SJCRH30 (cell line): ENCODE measurements at regions not wholly inside any gene's neighbourhood (a gene's known extent, or its start where the extent isn't known, plus 50 kb on each side); places are given as distances from the start of the nearest gene placed in this dataset.

Experiments used
- DNase-seq, 2 experiments: peaks; one replicate each; pipeline ENCODE4 v3.0.0-alpha.2; 2015 to 2020
- H3K27ac ChIP-seq: fragments of 250-450 bp; sonication (Bioruptor Pico); 2 replicates; pipeline ENCODE4 v1.5.1; 2020; ENCODE audit warnings: mild to moderate bottlenecking, moderate library complexity
- H3K27me3 ChIP-seq: fragments of 250-450 bp; sonication (Bioruptor Pico); 2 replicates; pipeline ENCODE4 v1.5.1; 2020; ENCODE audit warnings: mild to moderate bottlenecking, moderate library complexity
- H3K36me3 ChIP-seq: fragments of 250-450 bp; sonication (Bioruptor Pico); 2 replicates; pipeline ENCODE4 v1.5.1; 2020; ENCODE audit warnings: mild to moderate bottlenecking, moderate library complexity
- H3K4me1 ChIP-seq: fragments of 250-450 bp; sonication (Bioruptor Pico); 2 replicates; pipeline ENCODE4 v1.5.1; 2020; ENCODE audit warnings: mild to moderate bottlenecking, moderate library complexity
- H3K4me3 ChIP-seq: fragments of 250-450 bp; sonication (Bioruptor Pico); 2 replicates; pipeline ENCODE4 v1.5.1; 2020; ENCODE audit warnings: mild to moderate bottlenecking, moderate library complexity
- H3K9me3 ChIP-seq: fragments of 250-450 bp; sonication (Bioruptor Pico); replicated peaks from 2 replicates; pipeline ENCODE4 v1.5.1; 2020; ENCODE audit warnings: mild to moderate bottlenecking, moderate library complexity

DNA sequence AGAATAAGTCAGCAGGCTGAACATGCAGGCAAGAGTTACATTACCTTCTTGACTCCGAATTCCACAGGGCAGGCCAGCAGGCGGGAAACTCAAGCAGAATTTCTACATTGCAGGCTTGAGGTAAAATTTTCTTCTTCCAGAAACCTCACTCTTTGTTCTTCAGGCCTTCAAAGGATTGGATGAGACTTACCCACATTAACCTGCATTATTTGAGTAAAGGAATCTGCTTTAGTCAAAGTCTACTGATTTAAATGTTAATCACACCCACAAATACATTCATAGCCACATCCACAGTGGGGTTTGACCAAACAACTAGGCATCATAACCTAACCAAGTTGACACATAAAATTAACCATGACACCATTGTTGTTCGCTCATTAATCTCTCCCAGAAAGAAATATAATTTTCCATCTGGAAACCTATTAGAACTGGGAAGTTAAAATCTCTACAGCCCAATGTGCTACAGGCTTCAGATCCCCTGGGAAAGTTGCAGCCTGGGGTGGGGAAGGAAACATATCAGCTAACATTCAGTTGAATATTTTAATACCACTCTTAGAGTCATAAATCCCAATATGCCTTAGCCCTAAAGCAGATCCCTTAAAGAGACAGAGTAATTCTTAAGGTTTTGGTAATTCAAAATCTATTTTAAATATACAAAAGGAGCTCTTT, 468.2 kb upstream of the TNP1 start:
- peaks cover 31% of the 10 kb centered on the region for H3K4me1 ChIP-seq
- H3K27me3 ChIP-seq = no peaks in the 10 kb centered on the region
- no peaks in the 10 kb centered on the region for H3K9me3 ChIP-seq
- no peak overlapping the region for H3K4me3 ChIP-seq
- no peaks in the 10 kb centered on the region for H3K36me3 ChIP-seq
- no peak overlapping the region for H3K27ac ChIP-seq
- DNase-seq = no peak

DNA sequence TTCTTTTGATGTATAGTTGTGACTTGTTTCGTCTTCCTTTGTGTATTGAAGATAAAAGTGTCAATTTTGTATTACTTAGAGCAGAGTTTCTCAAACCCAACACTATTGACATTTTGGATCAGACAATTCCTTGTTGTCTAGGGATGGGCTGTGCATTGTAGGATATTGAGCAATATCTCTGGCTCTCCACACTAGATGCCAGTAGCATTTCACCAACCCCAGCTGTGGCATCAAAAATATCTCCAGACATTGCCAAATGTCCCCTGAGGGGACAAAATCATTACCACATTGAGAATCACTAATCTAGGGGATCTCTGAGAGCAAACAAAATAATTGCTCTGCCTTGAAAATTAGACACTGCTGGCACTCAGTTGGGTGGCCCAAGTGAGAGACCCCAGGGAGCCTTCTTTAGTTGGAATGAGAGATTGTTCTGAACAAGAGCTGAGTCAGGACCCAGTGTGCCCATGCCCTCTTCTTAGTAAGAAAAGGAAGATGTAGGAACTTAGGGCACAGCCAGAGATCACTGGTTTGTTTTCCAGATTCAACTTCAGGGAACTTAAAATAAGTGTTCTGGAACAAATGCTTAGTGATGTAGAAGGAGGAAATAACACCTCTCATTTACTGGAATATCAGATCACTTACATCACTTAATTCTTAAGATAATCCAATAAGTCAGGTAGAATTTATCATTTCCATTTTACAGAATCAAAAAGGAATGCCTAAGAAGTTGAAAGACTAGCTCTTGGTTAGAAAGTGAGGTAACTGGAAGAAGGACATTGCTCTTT, 466.6 kb upstream of the TNP1 start:
- H3K27ac ChIP-seq = peak overlapping the region; percentile 2; the same call in 1 of the 2 replicates
- no peaks in the 10 kb centered on the region for H3K9me3 ChIP-seq
- H3K36me3 ChIP-seq = no peaks in the 10 kb centered on the region
- no peak overlapping the region for H3K4me3 ChIP-seq
- no peaks in the 10 kb centered on the region for H3K27me3 ChIP-seq
- H3K4me1 ChIP-seq = peaks cover 21% of the 10 kb centered on the region
- peak in 1 of 2 experiments; percentile 40 for DNase-seq

DNA sequence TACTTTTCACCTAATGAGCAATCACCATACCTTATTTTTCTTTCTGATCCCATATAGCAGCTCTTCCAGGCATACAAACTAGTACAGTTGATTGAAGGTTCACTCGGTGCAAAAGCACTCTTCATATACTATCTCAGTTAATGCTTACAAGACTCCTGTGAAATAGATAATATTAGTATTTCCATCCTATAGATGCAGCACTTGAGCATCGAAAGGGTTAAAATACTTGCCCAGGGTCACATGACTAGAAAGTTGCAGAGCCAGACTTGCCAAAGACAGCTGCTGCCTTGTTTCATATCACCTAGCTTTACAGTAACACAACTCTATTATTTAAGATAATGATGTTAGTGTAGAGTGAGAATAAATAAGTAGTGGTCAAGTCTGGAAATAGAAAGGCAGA, 466.0 kb upstream of the TNP1 start:
- Histone ChIP-seq H3K27me3 (no peaks in the 10 kb centered on the region), H3K27ac (peak overlapping the region; percentile 2; the same call in 1 of the 2 replicates), H3K36me3 (no peaks in the 10 kb centered on the region), H3K4me1 (peaks cover 15% of the 10 kb centered on the region), H3K9me3 (no peaks in the 10 kb centered on the region), H3K4me3 (no peak overlapping the region)
- peak; percentile 26 to 59 for DNase-seq

DNA sequence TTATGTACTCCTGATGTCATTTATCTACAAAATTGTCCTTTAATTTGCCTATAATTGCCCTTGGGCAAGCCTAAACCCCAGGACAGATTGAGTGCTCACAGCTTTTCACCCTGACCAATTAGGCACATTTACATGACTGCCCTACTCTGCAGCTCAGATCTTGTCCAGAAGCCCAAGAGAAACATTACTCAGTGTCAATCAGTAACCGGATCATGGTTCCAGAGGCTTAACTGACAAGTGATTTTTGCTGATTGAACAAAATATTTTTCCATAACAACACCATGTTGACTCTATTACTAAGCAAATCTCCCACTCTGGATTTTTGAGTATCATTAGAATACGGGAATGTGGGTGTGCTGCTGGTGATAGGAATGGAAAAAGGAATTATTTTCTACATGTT, 465.4 kb upstream of the TNP1 start:
- H3K9me3 ChIP-seq = no peaks in the 10 kb centered on the region
- DNase-seq = no peak
- H3K4me1 ChIP-seq = peaks cover 15% of the 10 kb centered on the region
- H3K27ac ChIP-seq = no peak overlapping the region
- H3K27me3 ChIP-seq = no peaks in the 10 kb centered on the region
- no peaks in the 10 kb centered on the region for H3K36me3 ChIP-seq
- no peak overlapping the region for H3K4me3 ChIP-seq

DNA sequence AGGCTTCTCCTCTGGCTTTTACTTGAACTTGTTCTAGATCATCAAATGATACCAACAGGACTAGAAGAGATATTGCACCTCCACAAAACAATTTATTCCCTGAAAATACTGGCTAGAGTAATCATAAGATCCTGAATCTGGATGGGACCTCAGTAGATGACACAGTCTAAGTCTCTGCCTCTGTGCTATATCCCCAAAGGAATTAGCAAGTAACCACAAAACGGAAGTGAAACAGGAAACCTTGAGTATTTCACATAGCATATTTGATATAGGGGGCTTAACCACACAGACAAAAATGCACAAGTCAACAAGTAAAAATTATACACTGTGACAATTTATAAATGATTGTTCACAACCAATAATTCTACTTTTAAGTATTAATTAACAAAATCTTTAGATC, 456.9 kb upstream of the TNP1 start:
- no peak overlapping the region for H3K4me3 ChIP-seq
- H3K4me1 ChIP-seq = peaks cover 17% of the 10 kb centered on the region
- H3K9me3 ChIP-seq = 0 out of 2 replicates have a peak, but pooled peaks cover 8% of the 10 kb centered on the region
- H3K36me3 ChIP-seq = no peaks in the 10 kb centered on the region
- H3K27me3 ChIP-seq = no peaks in the 10 kb centered on the region
- no peak overlapping the region for H3K27ac ChIP-seq
- DNase-seq = peak in 1 of 2 experiments; percentile 75

DNA sequence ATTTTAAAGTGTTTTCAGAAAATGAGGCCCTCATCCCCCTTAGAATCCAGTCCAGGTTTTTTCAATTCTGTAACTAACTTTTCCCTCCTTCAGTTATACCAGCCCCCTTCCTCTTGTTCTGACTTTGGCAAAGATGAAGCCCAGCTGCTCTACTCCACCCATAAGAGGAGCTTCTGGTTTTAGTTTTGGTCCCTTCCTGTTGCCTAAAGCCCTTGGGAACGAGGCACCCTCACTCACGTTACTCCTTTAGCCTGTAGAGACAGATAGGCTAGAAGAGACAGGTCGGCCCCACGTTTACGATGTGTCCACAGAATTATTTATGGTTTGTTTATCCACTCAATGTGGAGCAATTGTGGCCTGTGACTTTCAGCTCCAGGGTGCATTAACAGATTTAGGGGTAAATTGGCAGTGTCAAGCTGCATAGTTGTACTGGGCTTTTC, 454.2 kb upstream of the TNP1 start:
- peak; percentile 20 to 42 for DNase-seq
- Histone ChIP-seq H3K27ac (no peak overlapping the region), H3K4me3 (no peak overlapping the region), H3K36me3 (no peaks in the 10 kb centered on the region), H3K9me3 (0 out of 2 replicates have a peak, but pooled peaks cover 8% of the 10 kb centered on the region), H3K4me1 (peaks cover 17% of the 10 kb centered on the region), H3K27me3 (no peaks in the 10 kb centered on the region)

DNA sequence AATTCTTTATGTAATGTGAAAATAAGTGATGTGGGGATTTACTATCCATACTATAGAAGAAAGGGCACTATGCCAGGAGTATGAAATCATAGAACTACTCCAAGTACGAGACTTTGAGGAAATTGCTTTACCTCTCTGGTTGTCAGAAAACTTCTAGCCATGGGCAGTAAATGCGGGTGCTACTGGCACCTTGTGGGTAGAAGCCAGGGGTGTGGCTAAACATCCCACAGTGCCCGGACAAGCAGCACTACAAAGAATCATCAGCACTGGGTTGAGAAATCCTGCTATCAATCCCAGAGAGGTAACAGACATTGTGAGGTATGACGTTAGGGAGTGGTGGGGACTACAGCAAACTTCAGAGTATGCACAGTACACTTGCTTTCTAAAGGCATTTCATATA, 453.5 kb upstream of the TNP1 start:
- 0 out of 2 replicates have a peak, but pooled peaks cover 8% of the 10 kb centered on the region for H3K9me3 ChIP-seq
- peaks cover 17% of the 10 kb centered on the region for H3K4me1 ChIP-seq
- H3K4me3 ChIP-seq = no peak overlapping the region
- no peak overlapping the region for H3K27ac ChIP-seq
- H3K27me3 ChIP-seq = no peaks in the 10 kb centered on the region
- DNase-seq = no peak
- no peaks in the 10 kb centered on the region for H3K36me3 ChIP-seq

DNA sequence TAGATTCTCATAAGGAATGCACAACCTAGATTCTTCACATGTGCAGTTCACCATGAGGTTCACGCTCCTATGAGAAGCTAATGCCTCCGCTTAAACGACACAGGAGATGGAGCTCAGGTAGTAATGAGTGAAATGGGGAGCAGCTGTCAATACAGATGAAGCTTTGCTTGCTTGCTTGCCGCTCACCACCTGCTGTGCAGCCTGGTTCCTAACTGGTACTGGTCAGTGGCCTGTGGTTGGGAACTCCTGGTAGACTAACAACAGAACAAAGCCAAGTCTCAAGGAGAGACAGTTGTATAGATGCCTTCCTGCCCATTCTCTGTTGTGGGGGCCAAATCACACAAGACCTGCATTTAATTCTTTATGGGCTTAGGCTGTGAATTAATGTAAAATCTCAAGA, 449.2 kb upstream of the TNP1 start:
- H3K27me3 ChIP-seq = no peaks in the 10 kb centered on the region
- no peak for DNase-seq
- no peak overlapping the region for H3K4me3 ChIP-seq
- H3K36me3 ChIP-seq = no peaks in the 10 kb centered on the region; the same call in none of the 2 replicates
- no peaks in the 10 kb centered on the region for H3K9me3 ChIP-seq
- H3K27ac ChIP-seq = no peak overlapping the region
- peaks cover under 1% of the 10 kb centered on the region; the same call in 1 of the 2 replicates for H3K4me1 ChIP-seq

DNA sequence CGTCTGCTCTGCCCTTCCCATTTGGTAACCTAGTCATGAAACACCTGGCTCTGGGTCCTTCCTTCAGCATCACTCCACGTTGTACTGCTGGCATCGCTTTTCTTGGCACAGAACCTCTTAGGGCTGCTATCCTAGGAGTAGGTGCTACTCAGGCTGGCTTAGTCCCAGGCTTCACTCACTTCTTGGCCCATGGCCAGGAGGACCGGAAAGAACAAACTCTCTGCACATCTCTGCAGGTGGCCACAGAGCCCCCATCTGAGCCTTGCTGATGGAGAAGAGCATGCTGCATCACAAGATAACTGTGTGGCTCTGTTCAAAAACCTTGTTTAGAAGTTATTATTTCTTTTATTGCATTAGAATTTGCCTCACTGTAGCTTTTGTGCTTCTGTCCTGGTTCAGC, 447.2 kb upstream of the TNP1 start:
- no peaks in the 10 kb centered on the region for H3K4me1 ChIP-seq
- H3K36me3 ChIP-seq = no peaks in the 10 kb centered on the region; the same call in none of the 2 replicates
- no peak overlapping the region for H3K4me3 ChIP-seq
- H3K27me3 ChIP-seq = no peaks in the 10 kb centered on the region
- H3K27ac ChIP-seq = no peak overlapping the region
- DNase-seq = no peak
- no peaks in the 10 kb centered on the region for H3K9me3 ChIP-seq

DNA sequence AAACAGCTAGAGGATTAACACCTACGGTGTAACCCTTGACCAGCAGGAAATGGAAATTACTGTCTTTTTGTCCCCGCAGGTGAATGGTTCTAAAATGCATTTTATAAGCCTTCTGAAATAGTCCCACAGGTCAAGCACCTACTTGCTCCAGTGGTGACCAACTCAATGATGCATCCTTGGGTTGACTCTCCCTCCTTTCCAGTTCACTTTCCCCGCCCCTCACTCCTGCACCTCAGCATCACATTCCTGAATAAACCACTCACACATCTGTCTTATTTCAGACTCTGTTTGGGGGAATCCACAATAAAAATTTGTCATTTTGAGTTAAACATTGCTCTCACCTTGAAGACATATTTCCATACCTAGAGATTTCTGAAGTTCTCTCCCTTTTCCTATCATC, 446.0 kb upstream of the TNP1 start:
- Histone ChIP-seq H3K27me3 (no peaks in the 10 kb centered on the region), H3K36me3 (no peaks in the 10 kb centered on the region; the same call in none of the 2 replicates), H3K4me3 (no peak overlapping the region), H3K4me1 (no peaks in the 10 kb centered on the region), H3K9me3 (no peaks in the 10 kb centered on the region), H3K27ac (no peak overlapping the region)
- no peak for DNase-seq

DNA sequence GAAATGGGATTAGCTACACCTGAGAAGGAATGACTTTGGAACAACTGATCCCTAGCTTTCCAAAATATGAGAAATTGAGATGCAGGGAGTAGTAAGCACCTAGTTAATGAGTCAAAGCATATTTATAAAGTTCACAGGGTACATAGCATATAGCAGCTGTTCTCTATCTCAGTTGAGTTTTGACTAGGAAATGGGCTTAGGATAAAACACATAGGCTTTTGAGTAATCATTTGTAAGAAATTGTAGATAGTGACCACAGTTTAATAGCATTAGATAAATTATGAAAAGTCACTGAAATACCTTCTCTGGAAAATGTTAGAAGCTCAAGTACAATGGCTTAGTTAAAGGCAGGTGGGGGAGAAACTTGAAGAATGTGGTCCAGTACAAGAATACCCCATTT, 444.7 kb upstream of the TNP1 start:
- H3K36me3 ChIP-seq = no peaks in the 10 kb centered on the region; the same call in none of the 2 replicates
- H3K9me3 ChIP-seq = no peaks in the 10 kb centered on the region
- H3K4me3 ChIP-seq = no peak overlapping the region
- H3K4me1 ChIP-seq = no peaks in the 10 kb centered on the region
- no peak for DNase-seq
- no peak overlapping the region for H3K27ac ChIP-seq
- H3K27me3 ChIP-seq = no peaks in the 10 kb centered on the region

DNA sequence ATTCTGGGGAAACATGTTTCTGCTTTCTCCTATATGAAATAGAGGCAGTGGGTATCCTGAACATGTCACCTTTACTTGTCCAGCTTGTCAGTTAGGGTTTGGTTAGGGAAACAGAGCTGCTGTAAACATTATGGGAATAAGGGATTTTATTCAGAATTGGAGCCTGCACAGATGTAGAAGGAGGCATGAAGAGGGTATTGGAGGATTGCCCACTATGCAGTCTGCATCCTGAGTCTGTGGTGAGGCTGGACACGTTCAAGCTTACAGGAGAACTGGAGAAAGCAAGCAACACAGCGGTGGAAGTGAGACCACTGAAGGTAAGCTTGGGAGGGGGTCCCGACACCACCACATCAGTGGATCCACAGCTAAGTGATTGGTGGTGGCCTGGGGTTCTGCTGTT, 443.0 kb upstream of the TNP1 start:
- Histone ChIP-seq H3K9me3 (peaks cover 3% of the 10 kb centered on the region; the same call in 1 of the 2 replicates), H3K4me1 (no peaks in the 10 kb centered on the region), H3K27me3 (no peaks in the 10 kb centered on the region), H3K27ac (no peak overlapping the region), H3K4me3 (no peak overlapping the region), H3K36me3 (no peaks in the 10 kb centered on the region; the same call in none of the 2 replicates)
- no peak for DNase-seq

DNA sequence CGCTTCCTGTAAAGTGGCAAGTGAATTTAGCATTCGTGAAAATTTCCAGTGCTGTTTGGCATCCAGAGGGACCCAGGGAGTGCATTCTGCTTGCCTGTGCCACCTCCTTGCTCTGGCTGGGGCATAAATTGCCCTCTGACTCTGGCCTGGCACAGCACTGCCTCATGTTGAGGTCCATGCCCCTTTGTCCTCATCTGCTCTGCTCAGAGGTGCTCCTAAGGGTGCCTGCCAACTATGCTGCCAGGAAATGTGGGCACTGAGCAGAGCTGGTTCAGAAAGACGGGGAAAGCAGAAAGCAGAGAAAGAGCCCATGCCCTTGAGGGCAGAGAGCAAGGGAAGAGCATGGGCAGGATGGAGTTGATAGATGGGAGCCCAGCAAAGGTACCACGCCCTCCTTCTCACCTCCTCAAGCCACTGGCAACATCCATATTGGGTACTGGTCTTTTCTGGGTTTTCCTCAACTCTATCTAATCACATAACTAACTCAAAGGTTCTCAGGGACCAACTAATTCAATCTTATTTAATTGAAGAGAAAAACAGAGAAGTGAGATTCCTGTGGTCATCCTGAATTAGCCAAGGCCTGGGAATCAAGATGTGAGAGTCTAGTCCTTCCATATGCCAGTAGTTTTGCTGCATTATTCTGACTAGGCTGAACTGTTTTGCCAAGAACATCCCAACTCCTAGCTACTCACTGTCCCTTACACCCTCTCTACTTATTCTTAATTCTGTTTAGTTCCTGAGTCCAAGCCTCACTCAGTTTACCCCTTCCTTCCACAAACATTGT, 441.5 kb upstream of the TNP1 start:
- no peak overlapping the region for H3K27ac ChIP-seq
- H3K4me3 ChIP-seq = no peak overlapping the region
- no peaks in the 10 kb centered on the region for H3K27me3 ChIP-seq
- H3K36me3 ChIP-seq = peaks cover 6% of the 10 kb centered on the region
- H3K9me3 ChIP-seq = peaks cover 6% of the 10 kb centered on the region; the same call in 1 of the 2 replicates
- no peaks in the 10 kb centered on the region for H3K4me1 ChIP-seq
- no peak for DNase-seq

DNA sequence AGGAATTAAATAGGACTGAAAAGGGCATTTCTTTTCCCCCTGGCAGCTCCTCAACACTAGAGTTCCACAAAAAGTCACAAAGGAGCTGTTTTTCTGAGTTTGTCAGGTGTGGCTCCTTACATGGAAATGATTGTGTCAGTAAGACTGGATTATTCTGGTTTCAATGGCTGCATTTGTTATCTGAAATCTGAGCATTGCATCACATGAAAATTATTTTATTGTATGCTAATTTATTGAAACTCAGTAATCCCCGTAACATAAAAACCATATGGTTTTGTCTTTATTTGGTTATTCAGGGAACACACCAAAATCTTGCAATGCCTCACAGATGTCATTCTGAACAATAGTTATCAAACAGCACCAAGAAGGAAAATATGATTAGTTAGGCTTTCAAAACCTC, 439.7 kb upstream of the TNP1 start:
- Histone ChIP-seq H3K4me1 (no peaks in the 10 kb centered on the region), H3K27me3 (no peaks in the 10 kb centered on the region), H3K9me3 (peaks cover 9% of the 10 kb centered on the region; the same call in 1 of the 2 replicates), H3K36me3 (peaks cover 8% of the 10 kb centered on the region), H3K4me3 (no peak overlapping the region), H3K27ac (no peak overlapping the region)
- DNase-seq = no peak

DNA sequence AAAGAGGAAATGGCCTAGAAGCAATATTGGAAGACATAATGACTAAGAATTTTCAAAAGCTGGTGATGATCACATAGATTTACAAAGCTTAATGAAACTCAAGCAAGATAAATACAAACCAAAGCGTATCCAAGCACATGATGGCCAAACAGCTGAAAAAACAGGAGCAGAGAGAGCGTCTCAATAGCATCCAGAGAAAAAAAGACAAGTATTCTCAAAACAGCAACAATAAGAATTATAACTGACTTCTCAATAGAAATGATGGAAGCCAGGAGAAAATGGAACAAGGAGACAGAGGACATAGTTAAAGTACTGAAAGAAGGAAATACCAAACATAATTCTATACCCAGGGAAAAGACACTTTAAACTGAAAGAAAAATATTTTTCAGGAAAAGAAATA, 437.2 kb upstream of the TNP1 start:
- Histone ChIP-seq H3K4me3 (no peak overlapping the region), H3K9me3 (peaks cover 14% of the 10 kb centered on the region), H3K4me1 (peaks cover 14% of the 10 kb centered on the region), H3K27ac (no peak overlapping the region), H3K36me3 (peaks cover 8% of the 10 kb centered on the region; the same call in 1 of the 2 replicates), H3K27me3 (no peaks in the 10 kb centered on the region)
- DNase-seq = peak in 1 of 2 experiments; percentile 40
